ENCODE measurements at regions not wholly inside any gene's neighbourhood (a gene's known extent, or its start where the extent isn't known, plus 50 kb on each side); places are given as distances from the start of the nearest gene placed in this dataset.

DNA sequence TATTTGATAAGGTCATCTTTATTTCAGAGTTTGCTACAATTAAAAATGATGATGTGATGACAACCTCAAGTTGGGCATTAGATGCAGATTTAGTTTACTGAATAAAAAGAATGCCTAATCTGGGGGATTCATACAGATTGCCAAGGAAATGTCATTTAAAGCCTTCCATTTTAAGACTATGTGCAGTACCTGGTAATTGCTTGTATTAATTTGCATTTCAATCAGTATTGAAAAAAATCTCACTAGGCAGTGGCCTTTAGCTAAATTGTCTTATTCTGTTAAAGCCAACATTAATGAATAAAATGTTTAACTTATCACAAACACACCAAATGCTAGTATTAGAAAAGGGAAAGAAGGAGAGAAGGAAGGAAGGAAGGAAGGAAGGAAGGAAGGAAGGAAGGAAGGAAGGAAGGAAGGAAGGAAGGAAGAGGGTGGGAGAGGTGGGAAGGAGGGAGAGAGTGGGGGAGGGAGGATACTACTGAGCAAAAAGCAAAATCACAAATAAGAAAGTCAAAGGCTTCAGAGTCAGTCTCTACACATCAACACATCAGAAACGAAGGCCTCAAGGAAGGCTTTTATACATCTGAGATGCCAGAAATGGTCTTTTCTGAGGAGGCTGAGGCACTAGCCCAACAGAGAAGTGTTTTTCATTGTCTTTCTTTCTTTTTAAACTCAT, 271.1 kb upstream of the CLEC14A start:
- TF ChIP-seq, protein P1, sequence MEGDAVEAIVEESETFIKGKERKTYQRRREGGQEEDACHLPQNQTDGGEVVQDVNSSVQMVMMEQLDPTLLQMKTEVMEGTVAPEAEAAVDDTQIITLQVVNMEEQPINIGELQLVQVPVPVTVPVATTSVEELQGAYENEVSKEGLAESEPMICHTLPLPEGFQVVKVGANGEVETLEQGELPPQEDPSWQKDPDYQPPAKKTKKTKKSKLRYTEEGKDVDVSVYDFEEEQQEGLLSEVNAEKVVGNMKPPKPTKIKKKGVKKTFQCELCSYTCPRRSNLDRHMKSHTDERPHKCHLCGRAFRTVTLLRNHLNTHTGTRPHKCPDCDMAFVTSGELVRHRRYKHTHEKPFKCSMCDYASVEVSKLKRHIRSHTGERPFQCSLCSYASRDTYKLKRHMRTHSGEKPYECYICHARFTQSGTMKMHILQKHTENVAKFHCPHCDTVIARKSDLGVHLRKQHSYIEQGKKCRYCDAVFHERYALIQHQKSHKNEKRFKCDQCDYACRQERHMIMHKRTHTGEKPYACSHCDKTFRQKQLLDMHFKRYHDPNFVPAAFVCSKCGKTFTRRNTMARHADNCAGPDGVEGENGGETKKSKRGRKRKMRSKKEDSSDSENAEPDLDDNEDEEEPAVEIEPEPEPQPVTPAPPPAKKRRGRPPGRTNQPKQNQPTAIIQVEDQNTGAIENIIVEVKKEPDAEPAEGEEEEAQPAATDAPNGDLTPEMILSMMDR (IDR thresholded peaks at IDR 0.05; ENCODE audit: insufficient read depth, low read depth, low read length) = no peak
- CTCF ChIA-PET = interaction anchor here (1.2 kb wide), 1 partner anchor 29 kb away, joined by 4 read pairs; no protein-coding TSS in a partner anchor
- no peak overlapping the region for H3K4me3 ChIP-seq (ENCODE audit: low read depth, low read length)
- DNase-seq (ENCODE audit: low read depth) = no peak
- POLR2A ChIA-PET = no interaction called here
- H3K27me3 ChIP-seq (ENCODE audit: control insufficient read depth, insufficient read depth, low read length) = no peaks in the 10 kb centered on the region
- H3K36me3 ChIP-seq (ENCODE audit: control insufficient read depth, insufficient read depth, low read length) = no peaks in the 10 kb centered on the region

GRCh38 chr14:38524636-38525509, 269.0 kb upstream of the CLEC14A start:
- TF ChIP-seq, protein P1 (IDR thresholded peaks at IDR 0.05; ENCODE audit: insufficient read depth, low read depth, low read length) = no peak
- no peaks in the 10 kb centered on the region for H3K36me3 ChIP-seq (ENCODE audit: control insufficient read depth, insufficient read depth, low read length)

GRCh38 chr14:38522724-38523123, 266.8 kb upstream of the CLEC14A start:
- no peak overlapping the region for H3K4me3 ChIP-seq (ENCODE audit: low read depth, low read length)
- ChIA-PET CTCF (no interaction called here), POLR2A (no interaction called here)
- DNase-seq (ENCODE audit: low read depth) = no peak
- H3K27me3 ChIP-seq (ENCODE audit: control insufficient read depth, insufficient read depth, low read length) = no peaks in the 10 kb centered on the region
- no peaks in the 10 kb centered on the region for H3K36me3 ChIP-seq (ENCODE audit: control insufficient read depth, insufficient read depth, low read length)
- TF ChIP-seq, protein P1 (IDR thresholded peaks at IDR 0.05; ENCODE audit: insufficient read depth, low read depth, low read length) = no peak

More at GRCh38 chr14:38524636-38525509, 269.0 kb upstream of the CLEC14A start:
- Histone ChIP-seq H3K27me3 (ENCODE audit: control insufficient read depth, insufficient read depth, low read length) (no peaks in the 10 kb centered on the region), H3K4me3 (ENCODE audit: low read depth, low read length) (no peak overlapping the region)
- ChIA-PET POLR2A (no interaction called here), CTCF (no interaction called here)
- DNase-seq (ENCODE audit: low read depth) = no peak

- no peak for DNase-seq (ENCODE audit: low read depth)
- Histone ChIP-seq H3K4me3 (ENCODE audit: low read depth, low read length) (no peak overlapping the region), H3K27me3 (ENCODE audit: control insufficient read depth, insufficient read depth, low read length) (no peaks in the 10 kb centered on the region), H3K36me3 (ENCODE audit: control insufficient read depth, insufficient read depth, low read length) (no peaks in the 10 kb centered on the region)
- ChIA-PET POLR2A (no interaction called here), CTCF (no interaction called here)
- TF ChIP-seq, protein P1 (IDR thresholded peaks at IDR 0.05; ENCODE audit: insufficient read depth, low read depth, low read length) = no peak
These were observed 265.7 kb upstream of the CLEC14A start for GRCh38 chr14:38521591-38521990.

- H3K36me3 ChIP-seq (ENCODE audit: control insufficient read depth, insufficient read depth, low read length) = no peaks in the 10 kb centered on the region
- H3K4me3 ChIP-seq (ENCODE audit: low read depth, low read length) = no peak overlapping the region
- ChIA-PET CTCF (no interaction called here), POLR2A (no interaction called here)
- no peaks in the 10 kb centered on the region for H3K27me3 ChIP-seq (ENCODE audit: control insufficient read depth, insufficient read depth, low read length)
- TF ChIP-seq, protein P1 (IDR thresholded peaks at IDR 0.05; ENCODE audit: insufficient read depth, low read depth, low read length) = no peak
- no peak for DNase-seq (ENCODE audit: low read depth)
These were observed 261.5 kb upstream of the CLEC14A start for GRCh38 chr14:38517426-38517825.
